ENCODE measurements at regions not wholly inside any gene's neighbourhood (a gene's known extent, or its start where the extent isn't known, plus 50 kb on each side); places are given as distances from the start of the nearest gene placed in this dataset.

GRCh38 chr5:133799571-133800237 lies 168.7 kb downstream of the C5orf15 start (continued):
- TF ChIP-seq NANOG (IDR thresholded peaks at IDR 0.05; ENCODE audit: insufficient read depth, low read depth, low read length, poor library complexity, severe bottlenecking) (no peak), SRF (IDR thresholded peaks at IDR 0.05; ENCODE audit: low read depth, low read length) (no peak), RXRA (IDR thresholded peaks at IDR 0.05; ENCODE audit: insufficient read depth, low read depth, low read length) (no peak), RFX5 (IDR thresholded peaks at IDR 0.05; ENCODE audit: borderline replicate concordance, low read depth, low read length) (no peak), RAD21 (IDR thresholded peaks at IDR 0.05 in 1 of 2, conservative IDR thresholded peaks at IDR 0.05 in 1 of 2; ENCODE audit: low read depth in 2 of 2, low read length in 2 of 2) (no peak), PHF8 (conservative IDR thresholded peaks at IDR 0.05; ENCODE audit: low read depth, low read length) (no peak)
